ENCODE measurements at regions not wholly inside any gene's neighbourhood (a gene's known extent, or its start where the extent isn't known, plus 50 kb on each side); places are given as distances from the start of the nearest gene placed in this dataset.

GRCh38 chr4:148790246-148790645 is 348.0 kb upstream of the NR3C2 start:
- H3K36me3 ChIP-seq (replicated peaks): no peaks in the 10 kb centered on the region
- H3K4me3 ChIP-seq: no peak overlapping the region
- peaks cover 36% of the 10 kb centered on the region for H3K4me1 ChIP-seq
- in situ Hi-C loops (cut with MboI; ENCODE audit: low sequenced_read_pairs): no loop called here
- peak in 1 of 2 experiments; percentile 29 for DNase-seq (ENCODE audit: low spot score in 2 of 2)
- no peaks in the 10 kb centered on the region for H3K9me3 ChIP-seq
- H3K27me3 ChIP-seq (ENCODE audit: low read depth): no peaks in the 10 kb centered on the region

- H3K27me3 ChIP-seq (ENCODE audit: low read depth): no peaks in the 10 kb centered on the region
- no peaks in the 10 kb centered on the region for H3K36me3 ChIP-seq (replicated peaks)
- no peaks in the 10 kb centered on the region for H3K9me3 ChIP-seq
- peaks cover 36% of the 10 kb centered on the region for H3K4me1 ChIP-seq
- in situ Hi-C loops (cut with MboI; ENCODE audit: low sequenced_read_pairs): no loop called here
- peak; percentile 49 to 67 for DNase-seq (ENCODE audit: low spot score in 2 of 2)
- no peak overlapping the region for H3K4me3 ChIP-seq
These were observed 345.7 kb upstream of the NR3C2 start for GRCh38 chr4:148787831-148788477.

GRCh38 chr4:148787285-148787684 is 345.1 kb upstream of the NR3C2 start:
- Histone ChIP-seq H3K36me3 (replicated peaks) (no peaks in the 10 kb centered on the region), H3K4me3 (no peak overlapping the region), H3K4me1 (peaks cover 36% of the 10 kb centered on the region), H3K9me3 (no peaks in the 10 kb centered on the region), H3K27me3 (ENCODE audit: low read depth) (no peaks in the 10 kb centered on the region)
- DNase-seq (ENCODE audit: low spot score in 2 of 2): no peak
- in situ Hi-C loops (cut with MboI; ENCODE audit: low sequenced_read_pairs): no loop called here

- Histone ChIP-seq H3K9me3 (no peaks in the 10 kb centered on the region), H3K4me3 (no peak overlapping the region), H3K27me3 (ENCODE audit: low read depth) (no peaks in the 10 kb centered on the region), H3K36me3 (replicated peaks) (no peaks in the 10 kb centered on the region), H3K4me1 (peaks cover 36% of the 10 kb centered on the region)
- in situ Hi-C loops (cut with MboI; ENCODE audit: low sequenced_read_pairs): no loop called here
- peak; percentile 67 to 82 for DNase-seq (ENCODE audit: low spot score in 2 of 2)
These were observed 344.5 kb upstream of the NR3C2 start for GRCh38 chr4:148786699-148787098.

GRCh38 chr4:148782284-148782683 is 340.1 kb upstream of the NR3C2 start:
- DNase-seq (ENCODE audit: low spot score in 2 of 2): no peak
- in situ Hi-C loops (cut with MboI; ENCODE audit: low sequenced_read_pairs): no loop called here

GRCh38 chr4:148780426-148781005 is 338.3 kb upstream of the NR3C2 start:
- in situ Hi-C loops (cut with MboI; ENCODE audit: low sequenced_read_pairs): no loop called here
- Histone ChIP-seq H3K27me3 (ENCODE audit: low read depth) (no peaks in the 10 kb centered on the region), H3K4me3 (no peak overlapping the region), H3K36me3 (replicated peaks) (no peaks in the 10 kb centered on the region), H3K4me1 (no peaks in the 10 kb centered on the region), H3K9me3 (no peaks in the 10 kb centered on the region)
- DNase-seq (ENCODE audit: low spot score in 2 of 2): no peak

More at GRCh38 chr4:148782284-148782683, 340.1 kb upstream of the NR3C2 start:
- no peaks in the 10 kb centered on the region for H3K27me3 ChIP-seq (ENCODE audit: low read depth)
- H3K36me3 ChIP-seq (replicated peaks): no peaks in the 10 kb centered on the region
- no peaks in the 10 kb centered on the region for H3K9me3 ChIP-seq
- H3K4me1 ChIP-seq: peaks cover 16% of the 10 kb centered on the region
- no peak overlapping the region for H3K4me3 ChIP-seq

- Histone ChIP-seq H3K4me1 (no peaks in the 10 kb centered on the region), H3K27me3 (ENCODE audit: low read depth) (no peaks in the 10 kb centered on the region), H3K4me3 (no peak overlapping the region), H3K9me3 (no peaks in the 10 kb centered on the region), H3K36me3 (replicated peaks) (no peaks in the 10 kb centered on the region)
- in situ Hi-C loops (cut with MboI; ENCODE audit: low sequenced_read_pairs): no loop called here
- no peak for DNase-seq (ENCODE audit: low spot score in 2 of 2)
These were observed 337.6 kb upstream of the NR3C2 start for GRCh38 chr4:148779771-148780170.

GRCh38 chr4:148778980-148779675 is 336.9 kb upstream of the NR3C2 start:
- in situ Hi-C loops (cut with MboI; ENCODE audit: low sequenced_read_pairs): no loop called here
- no peaks in the 10 kb centered on the region for H3K4me1 ChIP-seq
- no peak for DNase-seq (ENCODE audit: low spot score in 2 of 2)

GRCh38 chr4:148776941-148777340 is 334.7 kb upstream of the NR3C2 start:
- no peaks in the 10 kb centered on the region for H3K27me3 ChIP-seq (ENCODE audit: low read depth)
- no peaks in the 10 kb centered on the region for H3K4me1 ChIP-seq
- DNase-seq (ENCODE audit: low spot score in 2 of 2): no peak
- H3K36me3 ChIP-seq (replicated peaks): no peaks in the 10 kb centered on the region
- in situ Hi-C loops (cut with MboI; ENCODE audit: low sequenced_read_pairs): no loop called here
- no peaks in the 10 kb centered on the region for H3K9me3 ChIP-seq
- no peak overlapping the region for H3K4me3 ChIP-seq

More at GRCh38 chr4:148778980-148779675, 336.9 kb upstream of the NR3C2 start:
- H3K27me3 ChIP-seq (ENCODE audit: low read depth): no peaks in the 10 kb centered on the region
- no peak overlapping the region for H3K4me3 ChIP-seq
- no peaks in the 10 kb centered on the region for H3K9me3 ChIP-seq
- H3K36me3 ChIP-seq (replicated peaks): no peaks in the 10 kb centered on the region

GRCh38 chr4:148774134-148774533 is 331.9 kb upstream of the NR3C2 start:
- no peaks in the 10 kb centered on the region for H3K36me3 ChIP-seq (replicated peaks)
- no peaks in the 10 kb centered on the region for H3K27me3 ChIP-seq (ENCODE audit: low read depth)
- in situ Hi-C loops (cut with MboI; ENCODE audit: low sequenced_read_pairs): no loop called here
- no peak overlapping the region for H3K4me3 ChIP-seq
- DNase-seq (ENCODE audit: low spot score in 2 of 2): no peak
- H3K4me1 ChIP-seq: no peaks in the 10 kb centered on the region
- H3K9me3 ChIP-seq: no peaks in the 10 kb centered on the region

GRCh38 chr4:148773313-148773712 is 331.1 kb upstream of the NR3C2 start:
- Histone ChIP-seq H3K4me3 (no peak overlapping the region), H3K36me3 (replicated peaks) (no peaks in the 10 kb centered on the region), H3K4me1 (no peaks in the 10 kb centered on the region), H3K9me3 (no peaks in the 10 kb centered on the region), H3K27me3 (ENCODE audit: low read depth) (no peaks in the 10 kb centered on the region)
- in situ Hi-C loops (cut with MboI; ENCODE audit: low sequenced_read_pairs): no loop called here
- no peak for DNase-seq (ENCODE audit: low spot score in 2 of 2)

GRCh38 chr4:148770848-148771247 is 328.6 kb upstream of the NR3C2 start:
- Histone ChIP-seq H3K4me3 (no peak overlapping the region), H3K9me3 (no peaks in the 10 kb centered on the region), H3K27me3 (ENCODE audit: low read depth) (no peaks in the 10 kb centered on the region), H3K4me1 (no peaks in the 10 kb centered on the region), H3K36me3 (replicated peaks) (no peaks in the 10 kb centered on the region)
- no peak for DNase-seq (ENCODE audit: low spot score in 2 of 2)
- in situ Hi-C loops (cut with MboI; ENCODE audit: low sequenced_read_pairs): no loop called here

- H3K9me3 ChIP-seq: no peaks in the 10 kb centered on the region
- in situ Hi-C loops (cut with MboI; ENCODE audit: low sequenced_read_pairs): no loop called here
- no peak for DNase-seq (ENCODE audit: low spot score in 2 of 2)
- H3K4me1 ChIP-seq: no peaks in the 10 kb centered on the region
- no peak overlapping the region for H3K4me3 ChIP-seq
- H3K36me3 ChIP-seq (replicated peaks): no peaks in the 10 kb centered on the region
- no peaks in the 10 kb centered on the region for H3K27me3 ChIP-seq (ENCODE audit: low read depth)
These were observed 328.2 kb upstream of the NR3C2 start for GRCh38 chr4:148770377-148770776.

- no peak overlapping the region for H3K4me3 ChIP-seq
- H3K9me3 ChIP-seq: no peaks in the 10 kb centered on the region
- no peak for DNase-seq (ENCODE audit: low spot score in 2 of 2)
- H3K27me3 ChIP-seq (ENCODE audit: low read depth): no peaks in the 10 kb centered on the region
- no peaks in the 10 kb centered on the region for H3K36me3 ChIP-seq (replicated peaks)
- no peaks in the 10 kb centered on the region for H3K4me1 ChIP-seq
- in situ Hi-C loops (cut with MboI; ENCODE audit: low sequenced_read_pairs): no loop called here
These were observed 322.5 kb upstream of the NR3C2 start for GRCh38 chr4:148764720-148765119.
